Naive B cell (primary cell): ENCODE measurements at regions not wholly inside any gene's neighbourhood (a gene's known extent, or its start where the extent isn't known, plus 50 kb on each side); places are given as distances from the start of the nearest gene placed in this dataset.

Experiments
- ATAC-seq, 2 donors: fragments of 150-1000 bp; cut with Tn5 transposase; 2 replicates each; pipeline ENCODE4 v1.10.0; 2021; ENCODE audit warnings: low read depth in 2 of 2, mild to moderate bottlenecking in 2 of 2, moderate library complexity in 2 of 2
- DNase-seq: peaks from one replicate; pipeline ENCODE4 v3.0.0; 2022
- H3K27ac Mint-ChIP-seq, 6 donors: one replicate each; pipeline ENCODE4 v1.8.0; 2020 to 2022; ENCODE audit warnings: mild to moderate bottlenecking in 6 of 6, mixed read lengths in 6 of 6, moderate library complexity in 5 of 6, inconsistent platforms in 2 of 6
- H3K27me3 Mint-ChIP-seq, 3 donors: one replicate each; pipeline ENCODE4 v1.8.0; 2021 to 2022; ENCODE audit warnings: mixed read lengths in 3 of 3, mild to moderate bottlenecking in 1 of 3
- H3K36me3 Mint-ChIP-seq, 2 donors: one replicate each; pipeline ENCODE4 v1.8.0; 2020 to 2022; ENCODE audit warnings: mixed read lengths in 2 of 2, inconsistent platforms in 1 of 2, mild to moderate bottlenecking in 1 of 2
- H3K4me1 Mint-ChIP-seq, 3 donors: one replicate each; pipeline ENCODE4 v1.8.0; 2020 to 2022; ENCODE audit warnings: mixed read lengths in 3 of 3, inconsistent platforms in 1 of 3, mild to moderate bottlenecking in 1 of 3, moderate library complexity in 1 of 3
- H3K4me3 Mint-ChIP-seq, 8 donors: one replicate each; pipeline ENCODE4 v1.8.0; 2020 to 2022; ENCODE audit warnings: mild to moderate bottlenecking in 8 of 8, mixed read lengths in 8 of 8, moderate library complexity in 8 of 8, inconsistent platforms in 2 of 8
- H3K9me3 Mint-ChIP-seq, 7 donors: one replicate each; pipeline ENCODE4 v1.8.0; 2020 to 2022; ENCODE audit warnings: mixed read lengths in 7 of 7, mild to moderate bottlenecking in 5 of 7, inconsistent platforms in 2 of 7, moderate library complexity in 1 of 7

DNA sequence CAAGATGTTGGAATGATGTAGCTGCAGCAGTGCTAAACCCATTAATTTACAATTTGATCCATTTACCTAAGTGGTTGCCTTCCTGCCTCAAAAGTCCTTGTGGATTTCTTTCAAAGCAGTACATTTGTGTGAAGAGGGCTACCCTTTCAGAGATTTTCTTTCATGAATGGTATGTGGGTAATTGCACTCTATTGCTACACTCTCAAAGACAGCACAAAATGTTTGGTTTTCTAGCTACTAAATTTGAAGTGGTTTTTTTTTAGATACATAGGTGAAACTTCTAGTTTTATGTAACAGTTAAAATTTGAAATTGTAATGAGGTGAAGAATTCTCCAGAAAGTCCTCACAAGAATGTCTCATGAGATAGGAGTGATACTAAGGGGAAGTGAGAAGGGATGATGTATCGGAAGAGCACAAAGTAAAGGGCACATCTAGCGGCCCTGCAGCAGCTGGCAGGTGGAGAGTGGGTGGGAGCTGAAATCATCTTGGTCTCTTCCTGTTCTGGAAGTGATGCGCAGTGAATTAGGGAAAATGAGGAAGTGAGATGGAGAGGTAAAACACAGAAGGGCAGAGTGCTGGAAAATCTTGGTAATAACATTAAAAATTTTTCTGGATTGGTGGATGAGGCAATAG lies 236.8 kb upstream of the MAN1A1 start:
- DNase-seq (no peak), ATAC-seq (peak; percentile 35 to 55)
- no peaks in the 10 kb centered on the region for H3K9me3 Mint-ChIP-seq
- H3K27ac Mint-ChIP-seq, result peak overlapping the region in 2 of 6 donors; percentile 16 to 24
- no peaks in the 10 kb centered on the region for H3K36me3 Mint-ChIP-seq
- no peaks in the 10 kb centered on the region for H3K27me3 Mint-ChIP-seq
- H3K4me3 Mint-ChIP-seq, result no peak overlapping the region
- H3K4me1 Mint-ChIP-seq, result peaks cover 0 to 5% (median 4%) of the 10 kb centered on the region in 3 donors

DNA sequence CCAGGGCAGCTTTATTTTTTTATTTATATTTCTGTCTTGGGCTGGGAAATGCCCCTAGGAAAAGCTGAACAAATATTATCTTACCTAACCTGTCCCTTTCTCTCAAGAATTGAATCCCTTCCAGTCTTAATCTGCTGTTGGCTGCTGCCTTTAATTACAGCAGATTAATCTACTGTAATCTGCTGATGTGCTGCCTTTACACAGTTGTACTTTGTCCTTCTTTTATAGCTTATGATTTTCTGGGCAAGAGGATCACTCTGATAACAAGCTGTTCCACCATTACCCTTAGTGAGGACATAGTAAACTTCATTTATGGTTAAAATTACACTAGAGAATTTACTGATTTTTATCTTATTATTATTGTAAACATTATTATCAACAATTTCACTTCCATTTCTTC lies 234.5 kb upstream of the MAN1A1 start:
- H3K4me3 Mint-ChIP-seq, result no peak overlapping the region
- no peaks in the 10 kb centered on the region for H3K27me3 Mint-ChIP-seq
- H3K4me1 Mint-ChIP-seq, result peaks cover 0 to 5% (median 4%) of the 10 kb centered on the region in 3 donors
- no peak for DNase-seq
- no peaks in the 10 kb centered on the region for H3K36me3 Mint-ChIP-seq
- H3K27ac Mint-ChIP-seq, result no peak overlapping the region
- peaks cover 0 to 1% (median 0%) of the 10 kb centered on the region in 7 donors for H3K9me3 Mint-ChIP-seq
- no peak for ATAC-seq

DNA sequence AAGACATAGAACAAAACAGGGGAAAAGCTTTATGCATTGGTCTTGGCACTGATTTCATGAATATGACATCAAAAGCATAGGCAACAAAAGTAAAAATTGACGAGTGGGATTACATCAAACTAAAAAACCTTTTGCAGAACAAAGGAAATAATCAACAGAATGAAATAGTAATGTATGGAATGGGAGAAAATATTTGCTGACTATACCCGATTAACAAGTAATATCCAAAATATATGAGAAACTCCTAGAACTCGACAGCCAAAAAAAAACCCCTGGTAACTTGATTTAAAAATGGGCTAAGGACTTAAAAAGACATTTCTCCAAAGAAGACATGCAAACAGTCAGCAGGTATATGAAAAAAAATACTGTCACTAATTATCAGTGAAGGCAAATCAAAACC lies 231.7 kb upstream of the MAN1A1 start:
- Mint-ChIP-seq H3K9me3 (peaks cover 6 to 22% (median 10%) of the 10 kb centered on the region in 7 donors), H3K4me3 (no peak overlapping the region), H3K36me3 (peaks cover 6 to 7% of the 10 kb centered on the region in 2 donors), H3K4me1 (no peaks in the 10 kb centered on the region), H3K27me3 (no peaks in the 10 kb centered on the region), H3K27ac (no peak overlapping the region)
- DNase-seq, result no peak
- ATAC-seq, result no peak

DNA sequence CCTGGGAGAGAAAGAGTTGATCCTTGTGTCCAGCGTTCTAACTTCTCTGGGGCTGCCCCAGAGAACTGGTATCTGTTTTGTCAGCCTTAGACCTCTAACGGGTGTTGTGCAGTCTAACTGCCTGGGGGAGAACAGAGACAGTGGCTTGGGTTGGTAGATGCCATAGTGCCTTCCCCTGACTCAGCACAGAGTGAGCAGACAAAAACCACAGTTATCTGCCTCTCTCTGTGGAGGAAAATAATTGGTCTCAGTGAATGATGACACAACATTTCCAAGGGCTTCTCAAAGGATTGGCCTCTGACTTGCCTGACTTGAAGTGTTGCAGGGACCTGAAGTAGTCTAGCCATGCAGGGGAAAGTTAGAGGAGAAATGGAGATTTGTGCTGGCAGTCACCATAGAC lies 226.2 kb upstream of the MAN1A1 start:
- Mint-ChIP-seq H3K4me1 (no peaks in the 10 kb centered on the region), H3K27ac (no peak overlapping the region), H3K9me3 (peaks cover 6 to 42% (median 22%) of the 10 kb centered on the region in 7 donors), H3K27me3 (no peaks in the 10 kb centered on the region), H3K4me3 (no peak overlapping the region), H3K36me3 (peaks cover 10 to 13% of the 10 kb centered on the region in 2 donors)
- DNase-seq (no peak), ATAC-seq (no peak)

DNA sequence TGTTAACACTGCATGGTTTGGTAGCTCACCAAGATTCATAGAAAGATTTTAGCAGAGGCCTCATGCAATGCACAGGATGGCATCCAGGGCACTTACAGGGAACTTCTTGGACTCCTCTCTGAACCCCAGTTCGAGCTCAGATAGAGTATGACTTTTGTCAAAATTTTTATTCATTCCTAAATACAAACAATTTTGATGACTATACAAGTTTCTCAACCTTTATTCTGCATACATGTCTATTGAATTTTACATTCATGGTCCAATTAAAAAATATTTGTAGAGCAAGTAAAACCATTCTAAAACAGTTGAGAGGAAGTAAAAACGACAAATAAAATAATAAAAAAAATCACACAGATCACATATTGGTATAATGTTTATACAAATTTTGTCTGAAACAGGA lies 219.0 kb upstream of the MAN1A1 start:
- Mint-ChIP-seq H3K4me3 (no peak overlapping the region), H3K4me1 (no peaks in the 10 kb centered on the region), H3K27ac (no peak overlapping the region), H3K36me3 (no peaks in the 10 kb centered on the region), H3K9me3 (peaks cover 0 to 6% (median 0%) of the 10 kb centered on the region in 7 donors), H3K27me3 (no peaks in the 10 kb centered on the region)
- ATAC-seq (no peak), DNase-seq (no peak)

DNA sequence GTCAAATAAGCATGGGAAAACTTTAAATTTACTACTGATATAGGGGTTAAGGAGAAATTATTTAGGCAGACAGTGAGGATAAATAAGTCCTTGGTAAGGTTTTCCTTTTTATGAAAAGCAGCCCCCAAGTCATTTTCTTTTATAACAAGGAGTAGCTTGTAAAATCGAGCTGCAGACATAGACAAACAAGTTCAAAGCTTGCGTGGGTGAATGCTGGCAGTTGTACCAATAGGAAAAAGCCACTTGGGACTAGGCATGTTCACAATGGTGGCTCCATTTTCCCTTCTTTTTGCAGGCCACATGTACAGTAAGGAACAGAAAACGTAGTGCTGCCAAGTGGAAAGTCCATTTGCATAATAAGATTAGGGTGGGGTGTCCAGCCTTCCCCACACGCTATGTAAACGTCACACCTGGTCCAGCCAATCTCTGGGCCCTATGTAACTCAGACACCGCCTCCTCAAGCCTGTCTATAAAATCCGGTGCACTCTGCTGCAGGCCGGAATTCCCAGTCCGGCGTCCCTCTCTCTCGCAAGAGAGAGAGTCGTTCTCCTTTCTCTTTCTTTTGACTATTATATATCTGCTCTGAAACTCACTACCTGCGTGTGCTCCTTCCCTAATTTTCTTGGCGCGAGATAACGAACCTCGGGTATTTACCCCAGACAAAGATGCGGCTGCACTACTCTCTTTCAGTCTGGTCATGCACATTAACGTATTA lies 217.1 kb upstream of the MAN1A1 start:
- H3K27me3 Mint-ChIP-seq, result no peaks in the 10 kb centered on the region
- no peak for ATAC-seq

DNA sequence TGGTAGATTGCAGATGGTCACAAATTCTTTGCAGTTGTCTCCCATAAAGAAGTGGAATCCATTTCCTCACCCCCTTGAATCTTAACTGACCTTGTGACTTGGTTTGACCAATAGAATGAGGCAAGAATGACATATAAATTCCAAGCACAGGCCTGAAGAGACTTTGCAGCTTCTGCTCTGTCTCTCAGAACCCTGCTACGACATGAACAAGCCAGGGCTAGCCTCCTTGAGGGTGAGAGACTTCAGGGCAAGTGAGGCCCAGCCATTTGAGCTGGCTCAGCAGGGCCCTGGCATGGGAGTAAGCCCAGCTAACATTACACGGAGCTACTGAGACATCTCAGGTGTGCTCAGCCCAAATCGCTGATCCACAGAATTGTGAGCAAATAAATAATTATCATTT lies 216.3 kb upstream of the MAN1A1 start:
- peaks cover 0 to 6% (median 0%) of the 10 kb centered on the region in 7 donors for H3K9me3 Mint-ChIP-seq

More for the DNA sequence above, 217.1 kb upstream of the MAN1A1 start:
- H3K4me1 Mint-ChIP-seq, result no peaks in the 10 kb centered on the region
- H3K9me3 Mint-ChIP-seq, result peaks cover 0 to 6% (median 0%) of the 10 kb centered on the region in 7 donors
- H3K4me3 Mint-ChIP-seq, result no peak overlapping the region
- H3K36me3 Mint-ChIP-seq, result no peaks in the 10 kb centered on the region
- peak overlapping the region in 2 of 6 donors; percentile 1 to 13 for H3K27ac Mint-ChIP-seq
- no peak for DNase-seq

DNA sequence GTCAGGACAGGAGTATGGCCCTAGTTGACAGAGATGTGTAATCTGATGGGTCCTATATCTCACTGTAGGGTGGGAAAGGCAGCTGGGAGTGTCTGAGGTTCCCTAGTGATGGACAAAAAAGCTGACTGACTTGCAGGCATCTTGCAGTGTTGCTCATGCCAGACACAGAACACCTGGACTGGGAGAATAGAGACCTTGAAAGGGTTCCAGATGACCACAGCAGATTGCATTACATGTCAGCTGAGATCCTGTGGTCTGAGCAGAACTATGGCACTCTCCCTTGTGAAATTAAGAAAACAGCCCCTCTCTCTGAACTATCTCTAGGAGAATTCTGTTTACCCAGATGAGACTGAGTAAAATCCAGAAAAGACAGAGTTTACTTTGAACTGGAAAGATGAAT lies 212.6 kb upstream of the MAN1A1 start:
- DNase-seq (no peak), ATAC-seq (no peak)
- Mint-ChIP-seq H3K4me3 (no peak overlapping the region), H3K4me1 (no peaks in the 10 kb centered on the region), H3K36me3 (no peaks in the 10 kb centered on the region), H3K27me3 (no peaks in the 10 kb centered on the region), H3K9me3 (peaks cover 0 to 5% (median 0%) of the 10 kb centered on the region in 7 donors), H3K27ac (no peak overlapping the region)

More for the DNA sequence above, 216.3 kb upstream of the MAN1A1 start:
- H3K27me3 Mint-ChIP-seq, result no peaks in the 10 kb centered on the region
- DNase-seq, result no peak
- H3K4me3 Mint-ChIP-seq, result no peak overlapping the region
- H3K36me3 Mint-ChIP-seq, result no peaks in the 10 kb centered on the region
- no peak for ATAC-seq
- no peaks in the 10 kb centered on the region for H3K4me1 Mint-ChIP-seq
- no peak overlapping the region for H3K27ac Mint-ChIP-seq

DNA sequence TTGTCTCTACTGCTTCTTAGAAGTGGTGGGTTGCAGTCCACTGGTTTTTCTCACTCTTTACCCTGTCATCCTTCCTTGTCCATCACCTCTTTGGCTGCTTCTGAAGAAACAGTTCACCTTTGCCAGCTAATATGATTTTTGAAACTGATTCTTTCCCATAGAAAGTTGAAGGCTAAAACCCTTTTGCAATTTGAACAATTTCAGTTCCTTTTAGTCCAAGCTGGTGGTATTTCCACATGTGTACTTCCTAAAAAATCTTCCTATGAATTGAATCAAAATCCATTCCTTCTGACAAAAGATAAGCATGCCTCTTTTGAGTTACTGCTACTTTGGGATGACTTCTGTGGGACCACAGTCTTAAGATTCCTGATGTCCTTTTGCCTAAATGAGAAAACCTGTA lies 210.0 kb upstream of the MAN1A1 start:
- Mint-ChIP-seq H3K4me3 (no peak overlapping the region), H3K27ac (no peak overlapping the region), H3K27me3 (no peaks in the 10 kb centered on the region), H3K36me3 (peaks cover 0 to 2% of the 10 kb centered on the region in 2 donors), H3K4me1 (no peaks in the 10 kb centered on the region), H3K9me3 (peaks cover 0 to 2% (median 1%) of the 10 kb centered on the region in 7 donors)
- no peak for ATAC-seq
- no peak for DNase-seq

DNA sequence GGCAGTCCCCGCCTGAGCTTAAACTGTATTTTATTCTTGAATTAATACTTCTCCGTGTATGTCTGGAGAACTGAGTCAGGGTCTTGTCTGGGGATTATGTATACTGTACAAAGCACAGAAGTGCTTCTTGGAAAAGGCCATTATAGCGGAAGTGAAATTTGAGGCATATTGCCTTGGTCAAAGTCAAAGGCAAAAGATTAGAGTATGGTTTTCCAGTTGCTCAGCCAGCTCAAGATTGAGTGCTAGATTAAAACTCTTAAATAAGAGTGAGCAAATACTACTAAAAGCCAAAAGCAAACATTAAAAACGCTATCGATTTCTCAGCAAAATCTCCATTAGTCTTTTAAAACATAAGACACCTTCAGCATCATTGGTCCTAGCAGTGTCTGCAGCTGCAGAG lies 207.7 kb upstream of the MAN1A1 start:
- peaks cover 8 to 20% of the 10 kb centered on the region in 2 donors for H3K36me3 Mint-ChIP-seq
- H3K4me3 Mint-ChIP-seq, result no peak overlapping the region
- no peak for ATAC-seq
- peaks cover 0 to 10% (median 7%) of the 10 kb centered on the region in 7 donors for H3K9me3 Mint-ChIP-seq
- no peaks in the 10 kb centered on the region for H3K27me3 Mint-ChIP-seq
- H3K4me1 Mint-ChIP-seq, result no peaks in the 10 kb centered on the region
- no peak for DNase-seq
- H3K27ac Mint-ChIP-seq, result no peak overlapping the region

DNA sequence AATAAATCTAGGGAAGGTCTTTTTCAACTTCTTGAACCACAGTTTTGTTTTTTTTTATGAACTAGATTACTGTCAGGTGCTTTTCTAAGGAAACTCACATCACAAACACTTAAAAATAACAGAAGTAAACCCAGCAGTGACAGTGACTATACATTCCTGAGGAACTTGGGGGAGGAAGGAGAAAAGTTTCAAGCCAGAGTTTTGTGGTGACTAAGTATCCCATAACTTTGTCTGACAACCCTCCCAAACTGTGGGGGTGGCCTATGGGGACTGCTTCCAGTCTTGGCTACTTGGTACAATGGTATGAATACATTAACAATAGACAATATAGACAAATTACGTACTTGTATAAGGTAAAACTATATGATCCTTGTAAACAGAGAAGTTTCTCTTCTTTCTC lies 202.5 kb upstream of the MAN1A1 start:
- peaks cover 8 to 22% of the 10 kb centered on the region in 2 donors for H3K36me3 Mint-ChIP-seq
- no peak for DNase-seq
- ATAC-seq, result no peak
- no peaks in the 10 kb centered on the region for H3K4me1 Mint-ChIP-seq
- peaks cover 0 to 10% (median 7%) of the 10 kb centered on the region in 7 donors for H3K9me3 Mint-ChIP-seq
- H3K27me3 Mint-ChIP-seq, result no peaks in the 10 kb centered on the region
- peak overlapping the region in 1 of 6 donors; percentile 24 for H3K27ac Mint-ChIP-seq
- H3K4me3 Mint-ChIP-seq, result no peak overlapping the region

DNA sequence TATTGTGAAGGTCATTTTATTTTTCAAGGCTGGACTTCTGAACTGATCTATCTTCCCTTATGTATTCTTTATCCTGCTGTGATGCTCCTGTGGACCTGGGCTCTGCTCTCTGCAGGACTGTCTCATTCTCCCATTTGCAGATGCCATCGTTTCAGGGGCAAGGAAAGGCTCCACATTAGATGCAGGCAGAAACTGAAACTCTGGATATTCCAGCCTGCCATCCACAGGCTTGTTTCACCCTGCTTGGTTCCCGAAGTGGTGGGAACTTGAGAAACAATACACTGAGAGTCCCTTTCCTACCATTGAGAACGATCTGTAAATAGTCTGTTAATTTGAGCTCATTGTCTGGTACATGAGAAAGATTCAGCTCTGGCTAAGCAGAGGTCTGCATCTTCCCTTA lies 197.5 kb upstream of the MAN1A1 start:
- H3K4me1 Mint-ChIP-seq, result no peaks in the 10 kb centered on the region
- no peaks in the 10 kb centered on the region for H3K36me3 Mint-ChIP-seq
- H3K27ac Mint-ChIP-seq, result no peak overlapping the region
- DNase-seq (no peak), ATAC-seq (no peak)
- no peaks in the 10 kb centered on the region for H3K27me3 Mint-ChIP-seq
- no peak overlapping the region for H3K4me3 Mint-ChIP-seq
- no peaks in the 10 kb centered on the region for H3K9me3 Mint-ChIP-seq

DNA sequence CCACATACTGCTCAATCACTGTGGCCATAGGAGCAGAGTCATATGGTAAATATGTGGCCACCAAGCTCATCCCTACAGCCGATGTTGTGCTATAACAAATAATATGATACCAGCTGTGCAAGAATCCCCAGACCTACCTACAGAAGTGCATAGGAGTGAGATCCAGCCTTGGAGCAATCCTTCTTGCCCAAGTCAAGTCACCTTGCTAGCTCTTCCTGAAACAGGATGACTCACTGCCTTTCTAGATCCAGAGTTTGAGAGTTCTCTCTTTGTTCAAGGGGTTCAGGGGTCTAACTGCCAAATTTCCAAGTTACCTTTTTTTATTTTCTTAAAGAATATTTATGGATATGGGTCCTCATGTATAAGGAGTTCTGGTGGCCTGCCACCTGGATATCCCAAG lies 195.7 kb upstream of the MAN1A1 start:
- H3K27ac Mint-ChIP-seq, result no peak overlapping the region
- no peaks in the 10 kb centered on the region for H3K36me3 Mint-ChIP-seq
- H3K27me3 Mint-ChIP-seq, result no peaks in the 10 kb centered on the region
- DNase-seq (no peak), ATAC-seq (no peak)
- H3K9me3 Mint-ChIP-seq, result no peaks in the 10 kb centered on the region
- no peaks in the 10 kb centered on the region for H3K4me1 Mint-ChIP-seq
- no peak overlapping the region for H3K4me3 Mint-ChIP-seq
